Stimulated activated CD8-positive, alpha-beta memory T cell treated with anti-CD3 and anti-CD28 coated beads, Interleukin-2, amount 100 ng/mL, for 48 hours (primary cell): ENCODE measurements at regions not wholly inside any gene's neighbourhood (a gene's known extent, or its start where the extent isn't known, plus 50 kb on each side); places are given as distances from the start of the nearest gene placed in this dataset.
"Not testable (repeated sequence)": the region's sequence is repeated elsewhere in the genome, so short reads cannot be mapped to it uniquely, and the experiment has no call there.

Experiments used
- DNase-seq, 2 donors: peaks; one replicate each; pipeline ENCODE4 v3.0.0-alpha.2; 2020; ENCODE audit warnings: low read depth in 2 of 2

- DNase-seq: no peak
These were observed 441.3 kb upstream of the ADAMTSL1 start for GRCh38 chr9:18032636-18033035.

GRCh38 chr9:18036422-18037187 is 437.3 kb upstream of the ADAMTSL1 start:
- DNase-seq: no peak

GRCh38 chr9:18037981-18038380 is 436.0 kb upstream of the ADAMTSL1 start:
- DNase-seq: no peak

- DNase-seq: no peak
These were observed 433.6 kb upstream of the ADAMTSL1 start for GRCh38 chr9:18040327-18040726.

- DNase-seq: no peak
These were observed 430.0 kb upstream of the ADAMTSL1 start for GRCh38 chr9:18043978-18044377.

GRCh38 chr9:18045326-18045725 is 428.6 kb upstream of the ADAMTSL1 start:
- DNase-seq: no peak

- DNase-seq: no peak
These were observed 427.9 kb upstream of the ADAMTSL1 start for GRCh38 chr9:18046068-18046467.

- no peak for DNase-seq
These were observed 422.3 kb upstream of the ADAMTSL1 start for GRCh38 chr9:18051638-18052037.

GRCh38 chr9:18052060-18052459 is 421.9 kb upstream of the ADAMTSL1 start:
- no peak for DNase-seq

- no peak for DNase-seq
These were observed 417.5 kb upstream of the ADAMTSL1 start for GRCh38 chr9:18056269-18056992.

GRCh38 chr9:18056993-18057369 is 417.0 kb upstream of the ADAMTSL1 start:
- DNase-seq: no peak

GRCh38 chr9:18058564-18059442 is 415.1 kb upstream of the ADAMTSL1 start:
- DNase-seq: no peak

- no peak for DNase-seq
These were observed 414.5 kb upstream of the ADAMTSL1 start for GRCh38 chr9:18059447-18059846.

GRCh38 chr9:18060269-18060934 is 413.6 kb upstream of the ADAMTSL1 start:
- no peak for DNase-seq

GRCh38 chr9:18061332-18061731 is 412.6 kb upstream of the ADAMTSL1 start:
- no peak for DNase-seq

GRCh38 chr9:18061856-18062255 is 412.1 kb upstream of the ADAMTSL1 start:
- no peak for DNase-seq

GRCh38 chr9:18063856-18064390 is 410.0 kb upstream of the ADAMTSL1 start:
- DNase-seq: no peak

- not testable (repeated sequence) for DNase-seq
These were observed 407.3 kb upstream of the ADAMTSL1 start for GRCh38 chr9:18066608-18067007.

- no peak for DNase-seq
These were observed 406.3 kb upstream of the ADAMTSL1 start for GRCh38 chr9:18067548-18068120.

GRCh38 chr9:18068900-18069299 is 405.1 kb upstream of the ADAMTSL1 start:
- DNase-seq: no peak

- no peak for DNase-seq
These were observed 402.3 kb upstream of the ADAMTSL1 start for GRCh38 chr9:18071651-18072060.
